ENCODE measurements at regions not wholly inside any gene's neighbourhood (a gene's known extent, or its start where the extent isn't known, plus 50 kb on each side); places are given as distances from the start of the nearest gene placed in this dataset.

- DNase-seq = no peak
Measured at GRCh38 chr2:107589079-107589491, 237.6 kb upstream of the RGPD4 start.

- DNase-seq = no peak
Measured at GRCh38 chr2:107591561-107592279, 235.0 kb upstream of the RGPD4 start.

- peak; percentile 18 for DNase-seq
Measured at GRCh38 chr2:107592280-107592624, 234.4 kb upstream of the RGPD4 start.

- no peak for DNase-seq
Measured at GRCh38 chr2:107595285-107595684, 231.4 kb upstream of the RGPD4 start.

GRCh38 chr2:107595749-107596148 lies 230.9 kb upstream of the RGPD4 start:
- DNase-seq = no peak

DNA sequence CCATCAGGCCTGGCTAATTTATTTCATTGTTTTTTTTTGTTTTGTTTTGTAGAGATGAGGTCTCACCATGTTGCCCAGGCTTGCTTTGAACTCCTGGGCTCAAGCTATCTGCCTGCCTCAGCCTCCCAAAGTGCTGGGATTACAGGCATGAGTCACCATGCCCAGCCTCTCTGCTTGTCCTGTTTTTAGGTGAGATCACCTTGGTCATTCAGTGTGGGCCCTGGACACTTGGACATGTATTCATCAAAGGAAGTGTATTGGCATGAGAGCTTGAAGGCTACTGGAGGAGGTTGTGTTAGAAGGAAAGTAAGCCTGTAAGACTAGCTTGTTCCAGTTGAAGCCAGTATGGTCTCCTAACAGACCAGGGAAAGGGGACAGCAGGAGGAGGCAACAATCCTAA lies 229.2 kb upstream of the RGPD4 start:
- no peak for DNase-seq

GRCh38 chr2:107602801-107603200 lies 223.9 kb upstream of the RGPD4 start:
- DNase-seq = no peak

DNA sequence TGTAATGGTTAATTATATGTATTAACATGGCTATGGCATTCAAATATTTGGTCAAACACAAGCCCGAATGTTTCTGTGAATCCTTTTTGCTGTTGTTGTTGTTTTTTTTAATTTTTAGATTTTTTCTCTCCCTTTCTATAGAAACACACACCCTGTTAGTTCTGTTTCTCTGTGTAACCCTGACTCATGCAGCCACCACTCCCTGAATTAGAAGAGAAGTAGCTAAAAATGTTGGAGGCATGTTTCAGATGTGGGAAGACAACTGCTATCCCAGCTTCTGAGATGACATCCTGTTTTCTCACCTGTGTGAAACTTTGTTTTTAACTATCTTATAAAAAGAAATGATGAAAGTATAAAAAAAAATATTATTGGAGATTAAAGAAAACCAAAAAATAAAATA lies 219.6 kb upstream of the RGPD4 start:
- DNase-seq = no peak

- no peak for DNase-seq
Measured at GRCh38 chr2:107607473-107607872, 219.2 kb upstream of the RGPD4 start.

GRCh38 chr2:107615039-107615438 lies 211.7 kb upstream of the RGPD4 start:
- DNase-seq = no peak

- DNase-seq = no peak
Measured at GRCh38 chr2:107618769-107619168, 207.9 kb upstream of the RGPD4 start.

DNA sequence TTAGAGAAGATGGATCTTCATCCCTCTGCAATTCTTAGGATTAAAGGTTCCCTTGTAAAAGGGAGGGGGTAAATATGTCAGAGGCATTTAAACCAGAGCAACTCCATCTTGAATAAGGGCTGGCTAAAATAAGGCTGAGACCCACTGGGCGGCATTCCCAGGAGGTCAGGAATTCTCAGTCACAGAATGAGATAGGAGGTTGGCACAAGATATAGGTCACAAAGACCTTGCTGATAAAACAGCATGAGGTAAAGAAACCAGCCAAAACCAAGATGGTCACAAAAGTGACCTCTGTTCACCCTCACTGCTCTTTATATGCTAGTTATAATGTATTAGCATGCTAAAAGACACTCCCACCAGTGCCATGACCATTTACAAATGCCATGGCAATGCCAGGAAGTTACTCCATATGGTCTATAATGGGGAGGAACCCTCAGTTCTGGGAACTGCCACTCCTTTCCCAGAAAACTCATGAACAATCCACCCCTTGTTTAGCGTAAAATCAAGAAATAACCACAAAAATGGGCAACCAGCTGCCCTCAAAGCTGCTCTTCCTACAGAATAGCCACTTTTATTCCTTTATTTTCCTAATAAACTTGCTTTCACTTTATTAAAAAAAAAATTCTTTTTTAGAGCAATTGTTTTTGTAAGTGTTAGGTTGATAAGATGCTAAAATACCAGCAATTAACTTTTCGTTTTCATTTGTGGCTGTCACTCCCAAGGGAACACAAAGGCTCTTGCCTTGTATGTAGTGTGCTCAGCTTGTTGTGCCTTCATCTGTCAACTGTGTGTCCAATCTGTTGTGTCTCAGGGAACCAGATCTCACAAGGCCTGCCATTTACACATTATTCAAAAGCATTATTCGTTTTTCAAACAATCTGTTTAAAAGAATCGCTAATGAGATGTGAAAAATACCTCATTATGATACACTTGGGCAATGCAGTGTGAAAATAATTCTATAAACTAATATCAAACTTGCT lies 205.2 kb upstream of the RGPD4 start:
- no peak for DNase-seq

DNA sequence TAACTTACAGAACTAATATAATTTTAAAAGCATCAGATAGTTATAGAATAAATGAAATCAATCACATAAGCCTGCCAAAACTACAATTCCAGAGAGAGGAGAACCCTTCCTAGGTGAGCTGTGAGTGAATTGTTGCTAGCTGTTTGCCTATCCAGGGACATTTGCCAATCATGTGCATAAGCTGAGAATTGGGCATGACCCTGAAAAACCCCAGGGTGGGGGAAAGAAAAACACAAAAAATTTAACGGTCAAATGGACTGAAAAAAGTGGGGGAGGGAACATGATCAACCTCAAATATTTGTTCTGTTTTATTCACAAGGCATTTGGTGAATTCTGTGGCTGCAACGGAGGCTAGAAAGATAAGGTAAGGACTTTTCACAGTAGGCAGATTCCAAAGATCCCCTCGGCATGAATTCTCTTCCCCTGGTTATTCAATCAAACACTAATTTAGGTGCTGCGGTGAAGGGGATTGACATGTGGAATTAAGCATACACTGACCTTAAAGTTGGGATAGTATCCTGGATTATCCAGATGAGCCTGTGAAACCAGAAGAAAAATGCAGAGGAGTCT lies 203.9 kb upstream of the RGPD4 start:
- DNase-seq = no peak

DNA sequence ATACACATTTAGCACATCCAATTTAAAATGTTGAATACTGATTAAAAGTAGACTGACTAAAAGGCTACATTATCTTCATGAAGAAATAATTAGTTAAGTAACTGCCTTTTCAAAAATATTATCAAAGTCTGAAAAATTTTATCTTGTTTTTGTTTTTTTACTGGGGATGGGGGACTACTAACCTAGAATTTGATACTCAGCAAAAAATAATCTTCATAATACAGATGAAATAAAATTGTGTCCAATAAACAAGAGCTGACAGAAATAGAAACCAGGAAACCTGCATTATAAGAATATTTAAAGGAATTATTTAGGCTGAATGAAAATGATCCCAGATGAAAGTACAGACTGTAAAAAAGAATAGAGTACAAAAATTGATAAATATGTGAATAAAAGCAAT lies 200.7 kb upstream of the RGPD4 start:
- no peak for DNase-seq

- DNase-seq = no peak
Measured at GRCh38 chr2:107627164-107627563, 199.5 kb upstream of the RGPD4 start.

- no peak for DNase-seq
Measured at GRCh38 chr2:107627926-107628325, 198.8 kb upstream of the RGPD4 start.

- DNase-seq = no peak
Measured at GRCh38 chr2:107633580-107634147, 193.0 kb upstream of the RGPD4 start.

DNA sequence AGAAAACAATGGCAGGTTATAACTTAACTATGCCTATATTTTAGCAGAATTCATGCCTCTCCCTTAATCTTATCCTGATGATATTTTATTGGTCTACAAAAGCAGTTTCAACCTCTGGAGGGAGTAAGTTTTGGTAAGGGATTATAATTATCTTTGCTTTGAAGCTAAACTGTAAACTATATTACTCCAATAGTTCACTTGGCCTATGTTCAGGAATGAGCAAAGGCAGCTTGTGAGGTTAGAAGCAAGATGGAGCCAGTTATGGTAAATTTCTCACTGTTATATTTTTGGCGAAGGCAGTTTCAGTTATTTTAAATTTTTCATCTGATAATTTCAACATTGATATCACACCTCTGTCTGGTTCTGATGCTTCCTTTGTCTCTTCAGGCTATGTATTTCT lies 192.5 kb upstream of the RGPD4 start:
- DNase-seq = no peak

- DNase-seq = no peak
Measured at GRCh38 chr2:107635883-107636282, 190.8 kb upstream of the RGPD4 start.

DNA sequence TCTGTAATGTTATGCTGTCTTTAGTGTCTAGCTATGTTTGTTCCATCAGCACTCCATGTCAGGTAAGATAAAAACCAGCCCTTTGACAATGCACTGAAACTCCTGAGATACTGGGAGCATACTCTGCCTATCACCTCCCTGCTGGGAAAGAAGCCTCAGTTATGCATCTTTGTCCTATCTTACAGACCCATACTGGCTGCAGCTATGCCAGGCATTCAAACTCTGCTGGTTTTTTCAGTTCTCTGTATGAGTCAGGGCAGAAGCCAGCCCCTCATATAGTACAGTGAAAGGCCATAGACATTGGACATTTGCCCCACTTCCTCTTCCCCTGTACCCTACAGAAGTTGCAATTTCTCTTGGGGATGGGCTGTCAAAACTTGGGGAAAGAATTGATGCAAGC lies 181.1 kb upstream of the RGPD4 start:
- no peak for DNase-seq

DNA sequence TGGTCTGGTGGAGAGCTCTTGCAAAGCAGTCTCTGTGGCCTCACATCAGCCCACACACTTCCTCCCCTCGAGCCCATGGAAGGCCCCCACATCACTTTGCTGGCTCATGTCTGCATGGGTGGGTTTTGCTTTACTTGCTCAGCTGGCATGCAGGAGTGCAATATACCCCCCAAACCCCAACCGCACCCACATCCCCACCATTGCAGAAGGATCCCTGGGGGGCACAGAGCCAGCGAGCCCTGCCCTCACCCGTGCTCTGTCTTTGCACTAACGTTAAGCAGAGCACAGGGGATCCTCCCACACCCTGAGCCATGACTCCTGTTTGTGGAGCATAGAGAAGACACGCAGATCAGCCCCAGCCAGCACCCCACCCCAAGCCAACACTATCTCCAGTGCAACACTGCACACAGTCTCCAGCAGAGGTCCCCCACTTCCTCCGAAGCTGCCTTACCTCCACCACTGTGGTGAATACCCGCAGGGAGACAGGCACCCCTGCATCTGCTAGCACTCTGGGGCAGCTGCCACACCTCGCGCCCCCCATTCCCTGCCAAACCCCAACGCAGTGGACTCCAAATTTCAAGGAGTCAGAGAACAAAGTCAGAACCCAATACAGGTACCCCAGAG lies 177.8 kb upstream of the RGPD4 start:
- peak; percentile 19 for DNase-seq

DNA sequence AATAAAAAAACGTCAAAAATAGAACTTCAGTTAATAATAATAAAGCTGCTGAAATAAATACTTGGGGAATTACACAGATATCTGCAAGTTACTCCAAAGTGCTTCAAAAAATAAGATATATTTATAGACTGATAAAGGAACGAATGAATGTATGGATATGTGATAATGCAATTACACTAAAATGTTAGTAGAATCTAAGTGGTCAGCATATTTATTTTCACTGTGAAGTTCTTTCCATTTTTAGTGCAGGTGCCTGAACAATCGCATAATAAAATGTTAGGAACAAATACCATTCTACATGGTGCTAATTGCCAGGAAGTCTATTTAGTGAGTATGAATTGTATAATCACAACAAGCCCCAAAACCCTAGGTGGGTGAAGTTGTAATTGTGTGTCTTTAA lies 169.6 kb upstream of the RGPD4 start:
- DNase-seq = no peak

DNA sequence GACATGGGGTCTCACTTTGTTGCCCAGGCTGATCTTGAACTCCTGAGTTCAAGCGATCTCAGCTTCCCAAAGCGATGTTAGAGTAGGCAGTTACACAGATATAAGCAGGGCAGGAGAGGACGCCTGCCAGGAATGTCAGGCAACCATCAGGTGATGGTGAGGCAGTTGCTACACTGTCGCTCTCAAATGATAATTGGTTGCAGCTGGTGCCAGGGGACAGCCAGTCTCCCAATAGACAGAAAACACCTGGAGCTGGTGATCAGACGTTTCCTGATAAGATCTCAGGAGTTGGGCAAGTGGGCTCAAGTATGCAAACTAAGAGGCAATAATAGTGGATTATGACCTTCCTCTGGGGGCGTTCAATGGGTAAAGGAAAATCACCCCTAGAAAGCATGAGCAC lies 163.1 kb upstream of the RGPD4 start:
- no peak for DNase-seq

Measured in hematopoietic multipotent progenitor cell treated with erythropoietin and hydrocortisone succinate and interleukin-3 and kit ligand, for 4 days (in vitro differentiated cells).